Liver (tissue), 8 donors: ENCODE measurements at regions not wholly inside any gene's neighbourhood (a gene's known extent, or its start where the extent isn't known, plus 50 kb on each side); places are given as distances from the start of the nearest gene placed in this dataset.

Experiments used
- DNase-seq: peaks from one replicate; pipeline ENCODE4 v3.0.0-alpha.2; 2017; ENCODE audit warnings: low spot score
- H3K27ac ChIP-seq, 2 donors: one replicate each; pipeline ENCODE4 v1.7.0; 2013; ENCODE audit warnings: inconsistent platforms in 2 of 2, low read length in 2 of 2, control low read depth in 1 of 2, low read depth in 1 of 2, mild to moderate bottlenecking in 1 of 2
- H3K27me3 ChIP-seq, 4 donors: one replicate each; pipeline versions ENCODE4 v1.6.1 to v1.7.0; 2013; ENCODE audit warnings: low read length in 3 of 4, inconsistent platforms in 1 of 4, mild to moderate bottlenecking in 1 of 4, moderate library complexity in 1 of 4; ENCODE audit not compliant: control insufficient read depth in 4 of 4, insufficient read depth in 4 of 4
- H3K36me3 ChIP-seq, 4 donors: one replicate each; pipeline versions ENCODE4 v1.6.1 to v1.7.0; 2013; ENCODE audit warnings: low read length in 3 of 4, mild to moderate bottlenecking in 3 of 4, low read depth in 1 of 4, moderate library complexity in 1 of 4; ENCODE audit not compliant: control insufficient read depth in 4 of 4, insufficient read depth in 3 of 4
- H3K4me1 ChIP-seq, 4 donors: one replicate each; pipeline versions ENCODE4 v1.6.1 to v1.7.0; 2013; ENCODE audit warnings: low read length in 3 of 4, mild to moderate bottlenecking in 3 of 4, moderate library complexity in 1 of 4; ENCODE audit not compliant: control insufficient read depth in 4 of 4, insufficient read depth in 4 of 4
- H3K4me3 ChIP-seq, 3 donors: one replicate each; pipeline versions ENCODE4 v1.6.1 to v1.7.0; 2013; ENCODE audit warnings: low read length in 3 of 3, control low read depth in 1 of 3, low read depth in 1 of 3, mild to moderate bottlenecking in 1 of 3
- H3K9ac ChIP-seq, 2 donors: one replicate each; pipeline ENCODE4 v1.7.0; 2013; ENCODE audit warnings: low read length in 2 of 2, mild to moderate bottlenecking in 2 of 2, moderate library complexity in 2 of 2, control low read depth in 1 of 2, low read depth in 1 of 2
- H3K9me3 ChIP-seq, 4 donors: one replicate each; pipeline versions ENCODE4 v1.6.1 to v1.7.0; 2013; ENCODE audit warnings: low read length in 3 of 4; ENCODE audit not compliant: control insufficient read depth in 4 of 4
- ATF3 ChIP-seq: IDR thresholded peaks from 2 replicates; pipeline ENCODE4 v1.6.1; 2016; ENCODE audit warnings: antibody characterized with exemption
- CTCF ChIP-seq: fragments of 150-350 bp; IDR thresholded peaks from 2 replicates; pipeline ENCODE4 v1.5.1; 2017; ENCODE audit warnings: improper control_type of control experiment, low read depth, low read length; ENCODE audit not compliant: missing input control
- EGR1 ChIP-seq, 2 donors: IDR thresholded peaks; 2 replicates each; pipeline ENCODE4 v1.6.1; 2016 to 2018; ENCODE audit warnings: antibody characterized with exemption in 2 of 2, low read depth in 2 of 2
- FOXA2 ChIP-seq: IDR thresholded peaks from 2 replicates; pipeline ENCODE4 v1.6.1; 2016; ENCODE audit warnings: antibody characterized with exemption
- HNF4A ChIP-seq, 2 donors: conservative IDR thresholded peaks; 2 replicates each; pipeline ENCODE4 v1.6.1; 2016; ENCODE audit warnings: antibody characterized with exemption in 2 of 2, mild to moderate bottlenecking in 2 of 2
- HNF4G ChIP-seq: IDR thresholded peaks from 2 replicates; pipeline ENCODE4 v1.6.1; 2016; ENCODE audit warnings: antibody characterized with exemption
- JUND ChIP-seq, 2 donors: IDR thresholded peaks; 2 replicates each; pipeline ENCODE4 v1.6.1; 2016; ENCODE audit warnings: antibody characterized with exemption in 2 of 2
- MAX ChIP-seq: IDR thresholded peaks from 2 replicates; pipeline ENCODE4 v1.6.1; 2016; ENCODE audit warnings: antibody characterized with exemption
- NR2F2 ChIP-seq: IDR thresholded peaks from 2 replicates; pipeline ENCODE4 v1.6.1; 2016; ENCODE audit warnings: antibody characterized with exemption
- RAD21 ChIP-seq, 2 donors: IDR thresholded peaks; 2 replicates each; pipeline ENCODE4 v1.6.1; 2016; ENCODE audit warnings: antibody characterized with exemption in 2 of 2, mild to moderate bottlenecking in 2 of 2
- REST ChIP-seq: IDR thresholded peaks from 2 replicates; pipeline ENCODE4 v1.6.1; 2016; ENCODE audit warnings: antibody characterized with exemption, mild to moderate bottlenecking
- RXRA ChIP-seq, 2 donors: IDR thresholded peaks; 2 replicates each; pipeline ENCODE4 v1.6.1; 2017 to 2018; ENCODE audit warnings: antibody characterized with exemption in 2 of 2, mild to moderate bottlenecking in 1 of 2
- TAF1 ChIP-seq: conservative IDR thresholded peaks from 2 replicates; pipeline ENCODE4 v1.6.1; 2016; ENCODE audit warnings: antibody characterized with exemption, mild to moderate bottlenecking
- YY1 ChIP-seq: IDR thresholded peaks from 2 replicates; pipeline ENCODE4 v1.6.1; 2016; ENCODE audit warnings: antibody characterized with exemption, mild to moderate bottlenecking
- ZBTB33 ChIP-seq: IDR thresholded peaks from 2 replicates; pipeline ENCODE4 v1.6.1; 2016; ENCODE audit warnings: antibody characterized with exemption
- WGBS: extraction: QIAGEN DNeasy Blood & Tissue Kit; methylation state at CpG from one replicate; pipeline ENCODE4 v1.1.7; 2013; 5-methylcytosine and 5-hydroxymethylcytosine counted together
- donor health status: healthy.
- donor health status: healthy.
- donor health status: healthy.
- donor health status: healthy.
- donor health status: healthy.

- Histone ChIP-seq H3K27me3 (no peaks in the 10 kb centered on the region), H3K9me3 (peaks cover 0 to 3% (median 0%) of the 10 kb centered on the region in 4 donors), H3K9ac (no peak overlapping the region), H3K4me3 (no peak overlapping the region), H3K4me1 (no peaks in the 10 kb centered on the region), H3K36me3 (no peaks in the 10 kb centered on the region), H3K27ac (no peak overlapping the region)
- no peak for DNase-seq
- no peak for TF ChIP-seq TAF1
- no peak for TF ChIP-seq RAD21 (IDR thresholded peaks at IDR 0.05)
- TF ChIP-seq FOXA2, result no peak
- no peak for TF ChIP-seq NR2F2
- no peak for TF ChIP-seq EGR1 (IDR thresholded peaks at IDR 0.05; ENCODE audit: low read depth in 2 of 2)
- no peak for TF ChIP-seq ZBTB33
- no peak for TF ChIP-seq RXRA (IDR thresholded peaks at IDR 0.05)
- TF ChIP-seq YY1, result no peak
- no peak for TF ChIP-seq REST
- no peak for TF ChIP-seq MAX
- TF ChIP-seq HNF4A (conservative IDR thresholded peaks at IDR 0.05), result no peak
- no peak for TF ChIP-seq CTCF
- TF ChIP-seq ATF3, result no peak
- no peak for TF ChIP-seq HNF4G
- 81% methylated on average over 5 of the region's 5 CpGs for WGBS
These were observed 235.6 kb upstream of the ZNF521 start for GRCh38 chr18:25587545-25587944.

GRCh38 chr18:25568986-25569385 is 217.0 kb upstream of the ZNF521 start:
- Histone ChIP-seq H3K36me3 (no peaks in the 10 kb centered on the region), H3K4me3 (no peak overlapping the region), H3K27me3 (no peaks in the 10 kb centered on the region), H3K9ac (no peak overlapping the region), H3K27ac (no peak overlapping the region), H3K4me1 (no peaks in the 10 kb centered on the region), H3K9me3 (no peaks in the 10 kb centered on the region)
- DNase-seq, result no peak
- WGBS, result 70% methylated on average over 5 of the region's 5 CpGs
- no peak for TF ChIP-seq RAD21 (IDR thresholded peaks at IDR 0.05)
- no peak for TF ChIP-seq ZBTB33
- no peak for TF ChIP-seq EGR1 (IDR thresholded peaks at IDR 0.05; ENCODE audit: low read depth in 2 of 2)
- TF ChIP-seq JUND (IDR thresholded peaks at IDR 0.05), result no peak
- TF ChIP-seq MAX, result no peak
- no peak for TF ChIP-seq HNF4A (conservative IDR thresholded peaks at IDR 0.05)
- TF ChIP-seq CTCF, result no peak
- TF ChIP-seq REST, result no peak
- no peak for TF ChIP-seq NR2F2
- no peak for TF ChIP-seq FOXA2
